Natural killer cell (primary cell): ENCODE measurements at regions not wholly inside any gene's neighbourhood (a gene's known extent, or its start where the extent isn't known, plus 50 kb on each side); places are given as distances from the start of the nearest gene placed in this dataset.
A peak's percentile ranks its signal among the peaks of the same experiment; 100 is the strongest.

Experiments used
- ATAC-seq, 3 donors: fragments of 150-1000 bp in 2 of 3; fragments of 200-7000 bp in 1 of 3; cut with Tn5 transposase; 1 replicate in 1 of 3; 2 replicates in 2 of 3; pipeline ENCODE4 v1.10.0; 2021; ENCODE audit warnings: mild to moderate bottlenecking in 2 of 3, moderate library complexity in 2 of 3
- DNase-seq, 2 donors: peaks; one replicate each; pipeline versions ENCODE4 v3.0.0 to v3.0.0-alpha.2; 2013 to 2021; ENCODE audit warnings: mixed read lengths in 1 of 2
- H3K27ac ChIP-seq: one replicate; pipeline ENCODE4 v1.5.1; 2013; ENCODE audit warnings: mild to moderate bottlenecking, low read length
- H3K27me3 ChIP-seq: one replicate; pipeline ENCODE4 v1.6.1; 2013; ENCODE audit warnings: low read length; ENCODE audit not compliant: control insufficient read depth, insufficient read depth
- H3K36me3 ChIP-seq: one replicate; pipeline ENCODE4 v1.6.1; 2013; ENCODE audit warnings: low read length; ENCODE audit not compliant: control insufficient read depth, insufficient read depth
- H3K4me1 ChIP-seq: one replicate; pipeline ENCODE4 v1.6.1; 2013; ENCODE audit warnings: low read length; ENCODE audit not compliant: control insufficient read depth, insufficient read depth
- H3K4me3 ChIP-seq: one replicate; pipeline ENCODE4 v1.5.1; 2013; ENCODE audit warnings: low read length
- H3K9me3 ChIP-seq: one replicate; pipeline ENCODE4 v1.6.1; 2013; ENCODE audit warnings: low read length; ENCODE audit not compliant: control insufficient read depth, insufficient read depth
- H3K27ac Mint-ChIP-seq, 2 donors: one replicate each; pipeline ENCODE4 v1.8.0; 2022; ENCODE audit warnings: mild to moderate bottlenecking in 2 of 2, mixed read lengths in 2 of 2, moderate library complexity in 1 of 2
- H3K27me3 Mint-ChIP-seq, 2 donors: one replicate each; pipeline ENCODE4 v1.8.0; 2022; ENCODE audit warnings: low read depth in 2 of 2, mixed read lengths in 2 of 2
- H3K36me3 Mint-ChIP-seq: one replicate; pipeline ENCODE4 v1.8.0; 2022; ENCODE audit warnings: mixed read lengths
- H3K4me1 Mint-ChIP-seq, 2 donors: one replicate each; pipeline ENCODE4 v1.8.0; 2022; ENCODE audit warnings: mixed read lengths in 2 of 2
- H3K4me3 Mint-ChIP-seq: one replicate; pipeline ENCODE4 v1.8.0; 2022; ENCODE audit warnings: mild to moderate bottlenecking, moderate library complexity, mixed read lengths
- H3K9me3 Mint-ChIP-seq, 2 donors: one replicate each; pipeline ENCODE4 v1.8.0; 2022; ENCODE audit warnings: mixed read lengths in 2 of 2
- WGBS: methylation state at CpG from one replicate; pipeline ENCODE4 v1.1.7; 2013; ENCODE audit warnings: missing lambda C conversion rate; ENCODE audit not compliant: insufficient coverage; 5-methylcytosine and 5-hydroxymethylcytosine counted together
- intact Hi-C: fragments of 100-400 bp; cut with micrococcal nuclease; formaldehyde crosslinking; loops from one replicate; pipeline ENCODE4 v1.14.2; 2022
- TF ChIP-seq, protein P1 (sequence below): fragments of 200-600 bp; IDR thresholded peaks from one replicate; pipeline ENCODE4 v1.8.0; 2022; ENCODE audit warnings: antibody characterized with exemption

DNA sequence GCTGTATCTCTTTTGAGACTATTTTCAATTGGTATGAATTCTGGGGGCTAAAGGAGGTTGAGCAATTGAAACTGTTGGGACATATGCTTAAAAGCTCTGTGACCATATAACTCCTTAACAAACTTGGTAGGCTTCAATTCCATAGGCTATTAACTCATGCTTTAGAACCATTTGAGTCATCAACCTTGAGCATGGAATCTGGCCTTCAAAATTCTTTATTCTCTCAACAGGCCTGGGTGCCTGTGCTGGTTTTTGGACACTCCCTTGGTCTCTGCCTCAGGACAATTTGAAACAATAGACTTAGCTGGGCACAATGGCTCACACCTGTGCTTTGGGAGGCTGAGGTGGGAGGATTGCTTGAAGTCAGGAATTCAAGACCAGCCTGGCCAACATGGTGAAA, 61.4 kb upstream of the EPB41L4A start:
- H3K4me3 ChIP-seq, result no peak overlapping the region
- no peaks in the 10 kb centered on the region for H3K27me3 ChIP-seq
- H3K9me3 ChIP-seq, result no peaks in the 10 kb centered on the region
- intact Hi-C loops, result no loop called here
- TF ChIP-seq, protein P1, sequence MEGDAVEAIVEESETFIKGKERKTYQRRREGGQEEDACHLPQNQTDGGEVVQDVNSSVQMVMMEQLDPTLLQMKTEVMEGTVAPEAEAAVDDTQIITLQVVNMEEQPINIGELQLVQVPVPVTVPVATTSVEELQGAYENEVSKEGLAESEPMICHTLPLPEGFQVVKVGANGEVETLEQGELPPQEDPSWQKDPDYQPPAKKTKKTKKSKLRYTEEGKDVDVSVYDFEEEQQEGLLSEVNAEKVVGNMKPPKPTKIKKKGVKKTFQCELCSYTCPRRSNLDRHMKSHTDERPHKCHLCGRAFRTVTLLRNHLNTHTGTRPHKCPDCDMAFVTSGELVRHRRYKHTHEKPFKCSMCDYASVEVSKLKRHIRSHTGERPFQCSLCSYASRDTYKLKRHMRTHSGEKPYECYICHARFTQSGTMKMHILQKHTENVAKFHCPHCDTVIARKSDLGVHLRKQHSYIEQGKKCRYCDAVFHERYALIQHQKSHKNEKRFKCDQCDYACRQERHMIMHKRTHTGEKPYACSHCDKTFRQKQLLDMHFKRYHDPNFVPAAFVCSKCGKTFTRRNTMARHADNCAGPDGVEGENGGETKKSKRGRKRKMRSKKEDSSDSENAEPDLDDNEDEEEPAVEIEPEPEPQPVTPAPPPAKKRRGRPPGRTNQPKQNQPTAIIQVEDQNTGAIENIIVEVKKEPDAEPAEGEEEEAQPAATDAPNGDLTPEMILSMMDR, result no peak
- H3K4me1 ChIP-seq, result no peaks in the 10 kb centered on the region
- H3K36me3 ChIP-seq, result no peaks in the 10 kb centered on the region
- Mint-ChIP-seq H3K9me3 (peaks cover 2 to 6% of the 10 kb centered on the region in 2 donors), H3K4me1 (no peaks in the 10 kb centered on the region), H3K27ac (no peak overlapping the region), H3K36me3 (no peaks in the 10 kb centered on the region), H3K27me3 (peaks cover 9 to 17% of the 10 kb centered on the region in 2 donors), H3K4me3 (no peak overlapping the region)
- ATAC-seq, result no peak
- no peak for DNase-seq
- no peak overlapping the region for H3K27ac ChIP-seq

DNA sequence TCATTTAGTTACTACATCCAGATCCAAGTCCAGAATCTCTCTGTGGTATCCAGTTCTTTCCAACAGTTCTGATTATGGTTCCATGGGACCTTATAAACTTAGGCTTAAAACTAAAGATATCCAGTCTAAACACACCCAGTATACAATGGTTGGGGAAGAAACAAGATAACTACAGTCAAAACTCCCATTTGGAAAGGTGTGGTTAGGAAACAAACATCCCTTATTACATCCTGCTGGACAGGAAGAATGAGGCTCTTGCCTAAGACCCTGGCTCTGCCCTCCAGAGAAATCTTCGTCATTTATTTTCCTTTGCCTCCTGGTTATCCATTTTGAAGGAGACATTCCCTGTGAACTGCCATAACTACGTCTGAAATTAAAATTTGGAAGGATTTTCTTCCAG, 64.6 kb upstream of the EPB41L4A start:
- H3K4me1 Mint-ChIP-seq, result no peaks in the 10 kb centered on the region
- no peak for DNase-seq
- peaks cover 17 to 18% of the 10 kb centered on the region in 2 donors for H3K27me3 Mint-ChIP-seq
- TF ChIP-seq, protein P1, result no peak
- H3K27me3 ChIP-seq, result no peaks in the 10 kb centered on the region
- H3K4me3 ChIP-seq, result no peak overlapping the region
- H3K27ac Mint-ChIP-seq, result no peak overlapping the region
- H3K4me1 ChIP-seq, result no peaks in the 10 kb centered on the region
- no peak overlapping the region for H3K27ac ChIP-seq
- intact Hi-C loops, result no loop called here
- ATAC-seq, result no peak
- H3K36me3 ChIP-seq, result no peaks in the 10 kb centered on the region
- H3K36me3 Mint-ChIP-seq, result no peaks in the 10 kb centered on the region
- H3K9me3 ChIP-seq, result no peaks in the 10 kb centered on the region
- 88% methylated on average over 2 of the region's 2 CpGs for WGBS
- peaks cover 2 to 6% of the 10 kb centered on the region in 2 donors for H3K9me3 Mint-ChIP-seq
- no peak overlapping the region for H3K4me3 Mint-ChIP-seq

DNA sequence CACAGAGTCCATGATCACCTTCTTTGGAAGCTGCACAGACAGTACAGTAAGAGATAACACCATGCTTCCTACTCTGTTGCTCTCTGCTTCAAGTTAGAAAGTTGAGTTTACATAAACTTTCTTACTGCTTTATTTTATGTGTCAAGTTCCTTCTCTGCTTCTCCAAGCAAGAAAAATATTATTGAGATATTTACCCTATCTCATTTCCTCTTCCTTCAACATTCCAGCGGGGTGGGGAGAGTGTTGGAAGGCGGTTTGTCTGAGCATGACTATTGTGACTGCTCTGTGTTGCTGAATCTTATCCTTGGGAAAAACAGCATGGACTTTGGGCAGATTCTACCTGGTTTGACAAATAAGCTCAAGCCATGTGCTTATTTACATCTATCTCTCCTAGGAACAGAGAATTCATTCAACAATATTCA, 66.9 kb upstream of the EPB41L4A start:
- Histone ChIP-seq H3K36me3 (no peaks in the 10 kb centered on the region), H3K4me3 (no peak overlapping the region), H3K9me3 (no peaks in the 10 kb centered on the region), H3K27ac (no peak overlapping the region), H3K27me3 (no peaks in the 10 kb centered on the region), H3K4me1 (no peaks in the 10 kb centered on the region)
- H3K4me1 Mint-ChIP-seq, result no peaks in the 10 kb centered on the region
- no peak overlapping the region for H3K4me3 Mint-ChIP-seq
- TF ChIP-seq, protein P1, result no peak
- no peak overlapping the region for H3K27ac Mint-ChIP-seq
- peaks cover 17% of the 10 kb centered on the region in 2 donors for H3K27me3 Mint-ChIP-seq
- no CpG with 5 or more reads among the region's 2 CpGs for WGBS
- intact Hi-C loops, result no loop called here
- DNase-seq, result no peak
- no peaks in the 10 kb centered on the region for H3K36me3 Mint-ChIP-seq
- peaks cover 2 to 6% of the 10 kb centered on the region in 2 donors for H3K9me3 Mint-ChIP-seq
- no peak for ATAC-seq

DNA sequence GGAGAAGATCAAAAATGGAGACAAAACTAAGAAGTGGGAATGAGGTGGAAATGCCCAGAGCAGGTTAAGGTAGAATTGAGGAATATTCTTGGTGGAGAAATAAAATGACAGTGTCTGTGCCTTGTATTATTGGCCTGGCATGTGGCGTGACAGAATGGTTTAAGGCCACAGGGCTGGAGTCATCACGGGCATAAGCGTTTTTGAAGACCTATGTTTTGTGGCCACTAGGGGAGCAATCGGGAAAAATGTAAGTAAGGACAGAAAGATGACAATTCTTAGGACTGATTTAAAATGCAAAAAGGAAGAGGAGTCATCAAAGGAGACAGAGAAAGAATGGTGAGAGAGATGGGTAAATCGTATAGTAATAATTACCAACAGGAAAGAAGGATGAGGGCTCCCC, 72.2 kb upstream of the EPB41L4A start:
- 82% methylated on average over 5 of the region's 5 CpGs for WGBS
- Histone ChIP-seq H3K4me1 (no peaks in the 10 kb centered on the region), H3K36me3 (no peaks in the 10 kb centered on the region), H3K4me3 (no peak overlapping the region), H3K27me3 (no peaks in the 10 kb centered on the region), H3K9me3 (no peaks in the 10 kb centered on the region), H3K27ac (no peak overlapping the region)
- TF ChIP-seq, protein P1, result peak; percentile 17
- H3K27ac Mint-ChIP-seq, result no peak overlapping the region
- H3K4me1 Mint-ChIP-seq, result no peaks in the 10 kb centered on the region
- no peak overlapping the region for H3K4me3 Mint-ChIP-seq
- intact Hi-C loops, result loop anchor here (5.0 kb wide), 1 partner anchor 314 kb away; no protein-coding TSS in a partner anchor
- no peaks in the 10 kb centered on the region for H3K36me3 Mint-ChIP-seq
- ATAC-seq (no peak), DNase-seq (no peak)
- peaks cover 21 to 22% of the 10 kb centered on the region in 2 donors for H3K27me3 Mint-ChIP-seq
- H3K9me3 Mint-ChIP-seq, result no peaks in the 10 kb centered on the region
